NB4 (cell line): ENCODE measurements at regions not wholly inside any gene's neighbourhood (a gene's known extent, or its start where the extent isn't known, plus 50 kb on each side); places are given as distances from the start of the nearest gene placed in this dataset.

Experiments
- CTCF ChIP-seq: IDR thresholded peaks from one replicate; pipeline ENCODE4 v1.5.1; 2012; ENCODE audit warnings: low read depth, low read length
- MYC ChIP-seq: IDR thresholded peaks from 2 replicates; pipeline ENCODE4 v1.6.1; 2011; ENCODE audit warnings: low read depth, low read length
- POLR2A ChIP-seq: IDR thresholded peaks from 2 replicates; pipeline ENCODE4 v1.6.1; 2011; ENCODE audit warnings: mild to moderate bottlenecking; ENCODE audit not compliant: insufficient read length; ENCODE audit errors: extremely low read depth

- TF ChIP-seq CTCF (no peak), POLR2A (no peak), MYC (no peak)
Measured at GRCh38 chr5:73318308-73318719, 130.3 kb downstream of the FOXD1 start.
